GM18870 (cell line): ENCODE measurements at regions not wholly inside any gene's neighbourhood (a gene's known extent, or its start where the extent isn't known, plus 50 kb on each side); places are given as distances from the start of the nearest gene placed in this dataset.

Experiments
- ATAC-seq: cut with Tn5 transposase; IDR thresholded peaks from one replicate; pipeline ENCODE4 v1.9.1; 2021; ENCODE audit warnings: moderate library complexity; ENCODE audit not compliant: unreplicated experiment

DNA sequence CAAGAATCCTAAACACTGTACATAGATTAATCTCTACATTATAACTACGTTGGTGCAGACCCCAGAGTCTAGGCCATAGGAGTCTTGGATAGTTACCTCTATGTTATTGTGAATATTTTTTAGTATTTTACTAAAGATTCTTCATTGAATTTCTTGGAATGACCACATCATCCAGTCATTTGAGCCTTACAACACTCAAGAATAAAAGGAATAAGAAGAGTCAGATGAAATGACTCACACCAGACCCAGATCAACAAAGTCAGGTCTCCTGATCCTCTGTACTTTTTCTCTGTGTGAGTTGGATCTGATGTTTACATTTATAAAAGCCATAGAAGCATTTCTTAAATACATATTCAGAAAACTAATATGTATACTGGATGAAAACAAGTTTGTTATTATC, 179.2 kb upstream of the ARHGAP20 start:
- ATAC-seq, result no peak

DNA sequence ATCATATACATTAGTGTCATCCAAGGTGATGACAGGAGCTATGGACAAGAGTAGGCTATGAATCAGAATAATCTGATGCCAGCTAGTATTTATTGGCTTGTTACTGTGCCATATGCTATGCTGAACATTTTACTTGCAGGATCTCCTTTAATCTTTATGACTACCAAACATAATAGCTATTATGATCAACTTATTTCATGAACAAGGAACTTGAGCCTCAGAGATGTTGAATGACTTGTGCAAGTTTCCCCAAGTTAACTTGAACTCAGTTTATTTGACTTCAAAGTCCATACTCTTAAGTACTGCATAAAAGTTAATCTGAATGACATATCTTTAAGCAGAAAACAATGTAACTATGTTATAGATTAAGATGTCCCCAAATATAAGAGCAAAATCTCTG, 178.8 kb upstream of the ARHGAP20 start:
- no peak for ATAC-seq

DNA sequence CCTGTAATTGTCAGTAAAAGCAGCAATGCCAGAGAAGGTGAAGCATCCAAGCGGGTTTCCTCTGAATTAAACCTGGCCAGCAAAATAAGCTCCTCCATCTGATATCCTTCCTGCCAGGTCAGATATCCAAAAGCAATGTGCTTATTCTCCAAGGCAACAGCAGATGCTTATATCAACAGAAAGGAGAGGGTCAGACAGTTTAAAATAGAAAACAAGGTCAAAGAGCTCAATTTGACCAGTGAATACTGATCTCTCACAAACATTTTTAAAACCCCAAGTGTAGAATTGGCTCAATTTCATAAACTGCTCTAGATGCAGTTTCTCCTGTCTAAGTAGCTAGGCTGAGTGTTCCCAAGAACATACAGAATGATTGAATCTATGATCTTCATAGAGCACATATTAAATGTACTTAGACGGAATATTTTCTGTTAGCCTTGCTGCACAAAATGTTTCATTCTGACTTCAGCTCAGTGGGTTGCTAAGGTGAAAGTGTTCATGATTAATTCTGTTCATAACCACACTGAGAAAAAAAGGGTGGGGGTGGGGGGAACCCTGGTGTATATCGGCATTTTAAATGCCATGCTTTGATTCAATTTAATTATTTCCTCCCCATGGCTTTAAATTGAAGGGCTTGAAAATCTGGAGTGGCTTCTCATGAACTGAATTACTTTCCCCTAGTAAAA, 174.2 kb upstream of the ARHGAP20 start:
- no peak for ATAC-seq

DNA sequence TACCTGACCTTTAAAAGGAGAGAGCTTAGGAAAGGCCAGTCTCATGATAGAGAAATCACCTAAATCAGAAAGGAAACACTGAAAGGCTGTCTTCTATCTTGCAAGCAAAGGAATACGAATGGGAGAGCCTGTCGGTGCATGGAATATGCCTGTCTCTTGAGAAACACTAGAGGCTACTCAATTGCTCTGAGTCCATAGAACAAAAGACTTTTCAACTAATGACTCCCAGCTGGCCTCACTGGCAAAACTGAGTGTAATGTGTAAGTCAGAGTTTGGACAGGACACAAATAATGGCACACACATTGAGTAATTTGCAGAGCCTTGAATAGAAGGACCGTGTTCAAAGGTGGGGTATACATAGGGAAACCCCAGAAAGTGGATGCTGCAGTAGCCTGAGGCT, 171.0 kb upstream of the ARHGAP20 start:
- ATAC-seq, result no peak

DNA sequence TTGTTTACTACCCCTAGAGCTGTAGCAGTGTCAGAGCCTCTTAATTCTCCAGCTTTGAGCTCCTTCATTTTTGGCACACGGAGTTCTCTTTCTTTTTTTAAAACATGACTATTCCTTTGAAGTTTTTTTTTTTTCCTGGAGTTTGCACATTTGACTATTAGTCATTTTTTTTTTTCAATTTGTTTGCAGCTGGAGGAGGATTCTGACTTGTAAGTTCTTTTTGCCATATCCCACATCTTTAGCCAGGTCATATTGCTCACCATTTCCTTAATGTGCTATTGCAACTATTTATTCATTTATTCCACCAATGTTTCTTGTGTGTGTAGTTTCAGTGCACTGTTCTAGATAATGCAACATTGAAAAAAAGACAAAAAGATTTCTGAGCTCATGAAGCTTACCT, 166.3 kb upstream of the ARHGAP20 start:
- no peak for ATAC-seq

DNA sequence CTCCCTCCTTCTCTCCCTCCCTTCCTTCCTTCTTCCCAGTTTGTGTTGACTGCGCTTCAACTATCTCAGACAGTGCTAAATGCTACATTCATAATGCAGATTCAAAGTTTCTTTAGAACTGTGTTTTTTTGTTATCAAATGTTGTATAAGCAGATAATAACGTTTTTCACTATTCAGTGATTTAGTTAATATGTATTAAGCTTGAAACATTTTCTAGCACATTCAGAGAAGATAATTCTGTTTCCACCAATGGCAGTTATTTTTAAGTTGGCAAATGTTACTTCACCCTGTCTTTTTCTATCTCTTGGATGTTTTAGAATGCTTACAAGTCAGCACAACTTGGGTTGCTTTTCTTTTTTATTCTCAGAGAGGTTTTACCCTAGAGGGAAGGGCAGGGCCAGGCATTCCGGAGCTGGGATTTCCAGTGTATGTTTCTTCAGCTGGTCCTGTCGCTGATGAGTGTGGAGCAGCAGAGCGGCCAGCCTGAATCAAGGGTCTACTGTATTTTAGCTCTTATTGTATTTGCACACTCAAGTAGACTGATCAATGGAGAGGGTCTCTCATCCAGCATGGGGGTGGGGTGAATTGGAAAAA, 162.3 kb upstream of the ARHGAP20 start:
- ATAC-seq, result no peak

DNA sequence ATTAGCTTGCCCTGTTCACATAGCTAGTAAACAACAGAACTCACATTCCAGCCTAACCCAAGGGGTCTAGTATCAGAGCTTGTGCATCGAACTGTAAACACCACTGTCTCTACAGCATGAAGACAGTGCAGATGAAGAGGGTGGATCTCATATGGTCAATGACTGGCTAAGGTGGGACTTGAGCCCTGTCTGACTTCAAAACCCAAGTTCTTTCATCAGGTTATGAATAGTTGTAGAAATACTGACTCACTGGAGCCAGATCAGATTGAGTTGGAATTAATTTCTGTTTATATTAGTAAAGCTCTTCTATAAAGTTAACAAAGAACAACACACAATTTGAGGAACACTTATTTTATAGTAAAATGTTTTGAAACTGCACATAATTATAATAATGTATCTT, 161.7 kb upstream of the ARHGAP20 start:
- no peak for ATAC-seq

DNA sequence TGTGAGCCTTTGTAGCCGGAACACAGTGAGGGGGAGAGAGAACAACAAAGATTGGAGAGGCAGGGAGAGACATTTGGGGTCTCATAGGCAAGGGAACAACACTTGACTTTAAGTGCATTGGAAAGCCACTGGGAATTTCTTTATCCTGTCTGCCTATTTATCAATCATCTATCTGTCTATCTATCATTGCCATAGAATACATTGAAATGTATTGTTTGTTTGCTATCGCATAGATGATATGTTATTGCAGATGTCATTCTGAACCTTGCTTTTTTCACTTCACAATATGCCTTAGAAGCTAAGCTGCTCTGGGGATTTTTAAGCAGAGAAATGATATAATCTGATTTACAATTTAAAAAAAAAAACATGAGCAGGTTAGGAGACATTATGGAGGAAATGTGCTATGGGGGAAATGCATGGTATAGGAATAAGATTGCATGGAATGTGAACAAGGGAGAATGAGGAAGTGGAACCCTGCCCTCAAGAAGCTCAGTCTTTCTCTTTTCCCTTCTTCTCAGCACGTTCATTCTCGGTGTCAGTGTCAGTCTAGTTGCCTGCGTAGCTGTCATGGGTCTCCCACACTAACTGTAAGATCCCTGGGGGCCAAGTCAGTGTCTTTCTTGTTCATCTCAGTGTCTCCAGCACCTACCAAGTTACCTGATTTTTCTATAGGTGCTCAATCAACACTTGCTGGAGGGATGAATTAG, 158.7 kb upstream of the ARHGAP20 start:
- ATAC-seq, result no peak

DNA sequence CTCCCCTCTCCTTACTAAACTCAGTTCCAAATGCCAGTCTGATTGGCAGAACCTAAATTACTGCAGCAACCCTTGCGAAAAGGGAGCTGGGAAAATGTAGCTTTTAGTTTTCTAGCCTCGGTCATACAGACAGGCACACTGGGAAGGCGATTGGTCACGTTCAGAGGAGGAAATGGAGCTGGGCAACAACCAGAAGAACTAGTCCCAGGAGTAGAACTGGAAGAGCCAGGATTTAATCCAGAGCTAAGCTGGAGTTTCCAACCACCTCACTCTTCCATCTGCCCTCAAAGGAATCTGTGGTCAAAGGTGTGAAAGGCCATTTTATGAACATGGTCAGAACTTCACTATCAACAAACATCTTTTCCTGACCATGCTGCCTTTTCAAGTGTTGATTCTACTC, 155.7 kb upstream of the ARHGAP20 start:
- no peak for ATAC-seq

DNA sequence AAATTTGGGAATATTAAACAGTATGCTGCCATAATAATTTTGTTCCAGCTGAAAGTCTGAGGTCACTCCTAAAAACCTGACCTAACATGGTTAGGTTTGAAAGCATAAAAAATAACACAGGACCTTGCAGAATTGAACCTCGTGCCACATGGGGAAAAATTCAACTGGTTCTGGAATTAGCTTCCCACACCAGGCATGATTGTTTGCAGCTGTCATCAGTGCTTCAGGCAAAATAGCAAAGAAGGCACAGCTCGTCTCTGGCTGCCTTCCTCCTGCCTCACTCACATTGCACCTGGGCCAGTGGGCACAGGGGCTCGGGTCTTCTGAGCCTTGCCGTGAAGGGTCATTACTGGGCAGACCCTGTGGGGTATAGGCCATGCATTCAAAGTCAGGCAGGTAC, 153.8 kb upstream of the ARHGAP20 start:
- no peak for ATAC-seq

DNA sequence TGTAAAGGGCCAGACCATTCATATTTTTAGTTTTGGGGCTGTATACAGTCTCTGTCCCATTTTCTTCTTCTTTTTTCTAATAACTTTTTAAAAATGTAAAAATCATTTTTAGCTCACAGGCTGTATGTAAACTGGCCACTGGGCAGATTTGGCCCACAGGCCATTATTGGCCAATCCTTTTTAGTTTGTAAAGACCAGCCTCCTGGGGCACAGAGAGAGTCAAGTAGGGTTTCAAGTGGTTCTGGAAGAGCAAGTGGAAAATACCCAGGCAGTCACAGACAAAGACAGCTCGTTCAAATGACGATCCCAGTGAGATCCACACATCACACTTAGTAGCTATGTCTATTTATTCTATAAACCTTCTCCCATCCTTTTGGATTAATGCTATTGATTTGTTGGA, 150.2 kb upstream of the ARHGAP20 start:
- ATAC-seq, result no peak

DNA sequence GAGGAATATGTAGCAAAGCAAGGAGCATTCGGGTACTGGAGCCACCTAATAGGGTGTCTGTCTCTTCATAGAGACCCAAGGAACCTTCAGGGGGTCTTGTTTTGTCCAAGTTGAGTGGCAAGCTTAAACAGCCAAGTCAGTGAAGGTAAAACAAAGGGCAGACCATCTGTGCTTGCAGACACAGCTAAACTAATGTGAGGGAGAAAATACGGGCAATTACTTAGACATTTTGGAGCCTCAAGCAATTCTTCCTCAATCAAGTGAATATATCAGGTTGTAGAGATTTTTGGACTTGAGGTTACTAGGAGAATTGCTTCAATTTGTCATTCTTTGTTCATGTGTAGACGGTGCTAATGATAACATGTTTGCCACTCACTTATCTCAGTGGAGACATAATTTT, 148.2 kb upstream of the ARHGAP20 start:
- no peak for ATAC-seq

DNA sequence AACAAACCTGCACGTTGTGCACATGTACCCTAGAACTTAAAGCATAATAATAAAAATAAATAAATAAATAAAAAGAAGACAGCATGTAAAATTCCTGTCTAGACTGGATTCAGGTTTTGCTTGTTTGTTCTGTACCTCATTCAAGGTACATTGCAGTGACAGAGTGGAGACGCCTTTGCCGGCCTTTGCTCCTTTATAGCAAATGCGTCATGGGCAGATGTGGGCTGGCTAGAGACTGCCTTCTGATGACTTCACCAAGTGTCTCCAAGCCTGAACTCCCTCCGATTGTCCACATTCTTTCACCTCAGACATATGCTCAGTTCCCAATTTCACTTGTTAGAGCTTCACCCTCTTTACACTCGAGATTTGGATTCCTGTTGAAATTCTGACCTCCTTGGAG, 147.8 kb upstream of the ARHGAP20 start:
- ATAC-seq, result no peak

DNA sequence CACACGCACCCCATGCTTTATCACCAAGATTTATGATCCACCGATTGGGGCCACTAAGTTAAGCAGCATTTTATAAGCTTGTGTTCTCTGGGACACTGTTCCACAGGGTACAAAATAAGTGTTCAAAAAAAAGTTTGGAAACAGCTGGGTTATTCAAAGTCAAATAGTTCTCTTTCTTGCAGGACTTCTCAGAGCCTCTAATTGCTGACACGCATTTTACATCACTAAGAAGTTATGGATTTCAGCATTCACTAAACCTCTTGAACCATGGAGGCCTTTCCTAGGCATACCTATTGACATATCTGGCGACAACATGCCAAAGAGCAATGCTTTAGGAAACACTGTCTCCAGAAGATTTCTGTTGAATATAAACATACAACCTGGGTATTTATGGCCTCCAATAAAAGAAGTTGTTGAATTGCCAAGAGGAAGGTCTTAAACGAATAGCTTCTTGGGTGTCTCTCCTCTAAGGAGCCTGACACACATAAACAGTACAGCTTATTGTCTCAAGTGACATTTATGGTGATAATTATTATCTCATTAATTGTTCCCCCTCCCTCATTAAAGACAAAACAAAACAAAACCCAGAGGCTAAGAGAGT, 147.1 kb upstream of the ARHGAP20 start:
- no peak for ATAC-seq

DNA sequence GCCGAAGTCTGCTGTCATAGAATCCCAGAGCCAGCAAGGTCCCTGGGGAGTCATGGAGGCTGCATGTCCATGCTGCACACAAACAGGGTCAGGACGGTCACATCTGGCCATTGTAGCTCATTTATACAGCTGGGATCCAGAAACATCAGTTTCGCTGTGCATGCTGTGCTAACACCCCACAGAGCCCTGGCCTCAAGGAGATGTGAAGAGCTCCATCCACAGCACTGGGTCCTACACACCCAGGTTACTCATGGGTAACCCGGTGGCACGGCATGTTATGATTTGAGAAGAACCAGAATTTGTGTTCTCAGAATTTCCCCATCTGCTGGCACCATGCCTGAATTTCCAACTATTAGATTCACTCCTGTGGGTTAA, 146.3 kb upstream of the ARHGAP20 start:
- ATAC-seq, result no peak

DNA sequence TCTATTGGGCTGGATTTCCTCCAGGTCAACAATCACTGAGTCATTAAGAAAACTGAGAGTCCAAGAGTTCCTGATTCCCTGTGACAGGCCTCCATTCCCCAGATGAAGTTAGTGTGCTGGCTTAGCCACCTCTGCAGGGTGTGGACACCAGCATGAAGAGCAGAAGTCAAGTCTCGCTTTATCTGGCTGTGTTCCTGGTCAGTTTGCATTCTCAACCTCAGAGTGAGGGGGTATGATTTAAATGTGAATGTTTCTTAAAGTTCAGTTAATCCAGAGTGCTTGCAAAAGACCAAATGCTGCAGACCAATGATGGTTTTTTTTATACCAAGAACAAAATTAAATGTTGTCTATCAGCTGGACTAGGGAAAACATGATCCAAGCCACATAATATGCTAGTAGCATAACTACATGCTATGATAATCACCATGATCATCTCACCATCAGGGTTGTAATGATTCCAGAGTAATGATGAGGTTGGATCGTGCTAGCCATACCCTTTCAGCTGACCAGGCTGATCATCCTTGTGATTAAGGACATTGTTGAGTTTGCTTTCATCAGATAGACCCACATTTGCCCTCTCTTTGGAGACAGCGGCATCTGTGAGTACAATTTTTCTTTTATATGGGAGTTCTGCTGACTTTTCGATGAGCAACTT, 145.8 kb upstream of the ARHGAP20 start:
- no peak for ATAC-seq

DNA sequence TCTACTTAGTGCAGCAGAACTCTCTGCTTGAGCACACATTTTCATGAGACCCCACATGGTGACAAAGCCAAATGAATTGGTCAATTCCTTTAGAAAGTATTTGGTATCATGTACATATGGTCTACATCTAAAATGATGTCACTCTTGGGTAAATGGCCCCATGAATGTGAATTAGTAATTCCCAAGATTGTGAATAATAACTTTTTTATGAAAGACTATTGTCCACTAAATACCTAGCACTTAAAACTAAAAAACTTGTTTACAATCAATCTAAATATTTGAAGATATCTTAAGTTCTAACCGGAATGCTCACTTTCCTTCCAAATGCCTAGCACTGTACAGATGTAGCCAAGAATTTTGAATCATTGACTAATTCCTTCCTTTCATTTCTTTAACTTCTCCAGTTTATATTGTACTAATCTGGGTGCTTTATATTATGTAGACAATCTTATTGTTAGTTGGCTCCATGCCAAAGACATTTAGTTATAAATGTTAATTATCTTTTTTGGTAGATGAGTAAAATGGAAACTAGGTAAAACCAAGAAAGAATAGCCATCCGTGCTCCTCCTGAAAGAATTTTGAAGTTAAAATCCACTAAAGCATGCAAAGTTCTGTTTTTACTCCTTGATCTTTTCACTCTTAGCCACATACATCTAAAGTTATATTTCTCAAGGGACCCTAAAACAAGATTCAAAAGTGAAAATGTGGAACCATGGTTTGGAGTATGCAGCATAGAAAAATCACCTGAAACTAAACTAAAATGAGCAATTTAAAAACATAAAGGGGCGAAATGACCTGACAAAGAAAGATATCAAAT, 145.0 kb upstream of the ARHGAP20 start:
- ATAC-seq, result no peak

DNA sequence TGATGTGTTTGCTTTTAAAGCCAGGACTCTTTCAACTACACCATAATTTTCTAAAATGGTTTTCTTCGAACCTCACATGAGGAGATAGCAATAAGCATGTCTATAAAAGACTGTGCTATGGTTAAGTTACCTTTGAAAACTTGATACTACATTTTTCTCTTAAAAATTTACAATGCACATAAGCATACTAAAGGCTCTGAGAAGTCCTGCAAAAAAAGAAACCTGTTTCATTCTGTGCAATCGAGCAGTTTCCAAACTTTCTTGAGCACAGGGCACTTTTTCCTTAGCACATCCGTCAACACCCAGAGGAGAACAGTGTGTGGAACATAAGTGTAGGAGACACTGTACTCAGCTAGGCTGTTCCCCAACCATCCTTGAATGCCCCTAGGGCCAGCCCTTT, 144.1 kb upstream of the ARHGAP20 start:
- no peak for ATAC-seq

DNA sequence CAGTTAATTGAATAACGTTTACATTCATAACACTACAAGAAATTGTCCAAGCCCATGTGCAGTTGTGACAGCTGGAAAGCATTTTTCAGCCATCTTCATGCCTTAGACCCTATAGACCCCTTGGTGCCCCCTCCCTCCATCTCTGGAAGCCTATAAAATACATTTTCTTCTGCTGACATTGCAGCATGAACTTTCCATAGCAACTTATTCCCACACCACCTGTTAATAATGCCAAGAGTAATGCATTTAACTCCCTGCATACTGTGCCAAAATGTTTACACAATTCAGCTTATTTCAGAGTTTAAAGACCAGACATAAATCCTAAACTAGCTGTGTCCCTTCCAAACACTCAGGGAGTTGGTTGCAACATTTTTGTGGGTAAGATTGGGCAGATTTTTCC, 143.0 kb upstream of the ARHGAP20 start:
- no peak for ATAC-seq

DNA sequence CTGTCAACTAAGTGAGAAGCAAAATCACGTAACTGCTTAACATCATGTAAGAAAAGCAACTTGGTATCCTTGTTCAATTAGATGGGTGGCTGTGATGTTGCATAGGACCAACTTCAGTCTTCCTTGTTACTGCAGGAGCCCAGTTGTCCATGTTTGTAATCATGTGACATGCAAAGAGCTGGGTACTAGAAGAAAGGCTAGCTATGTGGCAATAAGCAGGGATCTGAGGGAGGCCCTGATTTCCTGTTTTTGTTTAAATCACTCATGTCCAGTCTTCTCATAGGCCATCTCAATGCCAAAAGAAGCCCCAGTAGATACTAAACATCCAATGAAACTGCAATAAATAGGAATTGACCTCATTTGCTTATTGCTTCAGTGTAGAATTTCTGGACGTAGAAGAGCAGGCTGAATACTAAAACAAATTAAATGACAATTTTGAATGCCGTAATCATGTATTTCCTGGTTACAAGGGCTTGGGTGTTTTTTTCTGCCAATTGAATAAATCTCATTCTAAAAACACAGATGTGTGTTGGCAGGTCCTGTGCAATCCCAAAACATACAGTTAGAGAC, 140.8 kb upstream of the ARHGAP20 start:
- ATAC-seq, result no peak
